Heart right ventricle (tissue), 16 donors: ENCODE measurements at regions not wholly inside any gene's neighbourhood (a gene's known extent, or its start where the extent isn't known, plus 50 kb on each side); places are given as distances from the start of the nearest gene placed in this dataset.

Experiments
- ATAC-seq, 8 donors: fragments of 200-7000 bp; cut with Tn5 transposase; one replicate each; pipeline ENCODE4 v1.9.1; 2020; ENCODE audit warnings: mild to moderate bottlenecking in 8 of 8, moderate library complexity in 8 of 8, moderate number of reproducible peaks in 1 of 8
- DNase-seq, 2 donors: peaks; one replicate each; pipeline ENCODE4 v3.0.0-alpha.2; 2020
- H3K27ac ChIP-seq, 10 donors: fragments of 200-600 bp; sonication (generic) in 2 of 10; one replicate each; pipeline versions ENCODE4 v1.5.0 to v1.8.0; 2020 to 2022; ENCODE audit warnings: mild to moderate bottlenecking in 3 of 10
- H3K27me3 ChIP-seq, 7 donors: fragments of 200-600 bp; one replicate each; pipeline ENCODE4 v1.8.0; 2021 to 2022; ENCODE audit warnings: mild to moderate bottlenecking in 2 of 7
- H3K36me3 ChIP-seq, 9 donors: fragments of 200-600 bp; sonication (generic) in 1 of 9; one replicate each; pipeline versions ENCODE4 v1.5.0 to v1.8.0; 2020 to 2022; ENCODE audit warnings: mild to moderate bottlenecking in 2 of 9
- H3K4me1 ChIP-seq, 9 donors: fragments of 200-600 bp; sonication (generic) in 1 of 9; one replicate each; pipeline versions ENCODE4 v1.5.0 to v1.8.0; 2020 to 2022; ENCODE audit warnings: mild to moderate bottlenecking in 4 of 9
- H3K4me3 ChIP-seq, 10 donors: fragments of 200-600 bp; sonication (generic) in 2 of 10; one replicate each; pipeline versions ENCODE4 v1.5.0 to v1.8.0; 2020 to 2022; ENCODE audit warnings: mild to moderate bottlenecking in 7 of 10, moderate library complexity in 2 of 10
- H3K9me3 ChIP-seq, 11 donors: fragments of 200-600 bp in 10 of 11; sonication (generic) in 2 of 11; one replicate each; pipeline versions ENCODE4 v1.5.0 to v1.8.0; 2013 to 2022; ENCODE audit warnings: mild to moderate bottlenecking in 2 of 11, control low read depth in 1 of 11, moderate library complexity in 1 of 11
- WGBS, 2 donors: extraction: QIAGEN DNeasy Blood & Tissue Kit; methylation state at CpG; one replicate each; pipeline ENCODE4 v1.1.7; 2013; ENCODE audit warnings: inconsistent platforms in 1 of 2; 5-methylcytosine and 5-hydroxymethylcytosine counted together
- intact Hi-C, 10 donors: fragments of 100-400 bp; cut with DNase I; formaldehyde crosslinking; loops; one replicate each; pipeline versions ENCODE4 v1.11.1 to v1.14.2; 2022
- TF ChIP-seq, protein P1 (sequence below), 9 donors: fragments of 200-600 bp; sonication (generic) in 2 of 9; IDR thresholded peaks; one replicate each; pipeline versions ENCODE4 v1.5.0 to v1.8.0; 2021 to 2022; ENCODE audit warnings: antibody characterized with exemption in 9 of 9, mild to moderate bottlenecking in 5 of 9, moderate library complexity in 1 of 9
- donor health status: Arrhythmogenic right ventricular cardiomyopathy.
- donor health status: ischemic (EF 13 %, LVEDD 7.1; RV severe dilation, severe dysfunction).
- donor health status: healthy with polysubstance abuse.
- donor health status: DM: no; HTN: yes; CAD: no.
- donor health status: DM: no; HTN: no; CAD: no.
- donor health status: ischemic (EF 25% LVEDD 6.9; RV normal size, moderate dysfunction).
- donor health status: ischemic (EF 25% LVEDD 5.7; RV mildly dilated, moderate dysfunction).
- donor health status: healthy.
- donor health status: DM: yes; HTN: yes; CAD: no.
- donor health status: Ischemic cardiomyopathy.
- donor health status: ischemic (EF 35%, LVEDD 5.7; RV mildly dilated, moderate dysfunction).
- donor health status: nonischemic (EF 11% LVEDD 7.7; RV severe dilation, severe dysfunction).
- donor health status: DM: yes; HTN: yes; CAD: no.
- donor health status: PGD.
- donor health status: ischemic (EF 29% LVEDD 5.4; RV normal size, mild dysfunction).
- donor health status: nonischemic (EF 23%, LVEDD 6.1; RV moderate dilation, normal function).

DNA sequence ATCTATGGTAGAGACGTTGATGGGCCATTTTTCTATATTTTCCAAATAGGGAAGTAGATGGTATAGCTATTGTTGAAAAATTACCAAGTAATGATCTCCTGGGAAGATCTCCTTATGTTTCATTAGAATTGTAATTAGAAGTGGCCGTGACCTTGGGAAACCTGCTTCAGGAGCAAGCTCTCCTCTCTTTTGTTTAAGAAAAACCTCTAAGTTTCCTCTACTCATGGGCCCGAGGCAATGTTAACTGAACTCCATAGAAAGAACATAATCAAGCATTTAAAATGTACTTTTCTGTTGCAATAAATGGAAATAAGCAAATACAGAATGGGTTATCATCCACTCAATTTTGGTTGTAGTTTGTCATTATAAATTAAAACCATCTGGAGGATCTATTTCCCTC is 511.2 kb upstream of the MDFIC2 start:
- Histone ChIP-seq H3K9me3 (peaks cover 0 to 11% (median 0%) of the 10 kb centered on the region in 11 donors), H3K4me1 (peaks cover 0 to 14% (median 0%) of the 10 kb centered on the region in 9 donors), H3K27me3 (no peaks in the 10 kb centered on the region), H3K27ac (no peak overlapping the region), H3K36me3 (no peaks in the 10 kb centered on the region), H3K4me3 (no peak overlapping the region)
- 60 to 74% methylated on average over 3 of the region's 3 CpGs for WGBS, 2 donors
- DNase-seq (no peak), ATAC-seq (no peak)
- TF ChIP-seq, protein P1, sequence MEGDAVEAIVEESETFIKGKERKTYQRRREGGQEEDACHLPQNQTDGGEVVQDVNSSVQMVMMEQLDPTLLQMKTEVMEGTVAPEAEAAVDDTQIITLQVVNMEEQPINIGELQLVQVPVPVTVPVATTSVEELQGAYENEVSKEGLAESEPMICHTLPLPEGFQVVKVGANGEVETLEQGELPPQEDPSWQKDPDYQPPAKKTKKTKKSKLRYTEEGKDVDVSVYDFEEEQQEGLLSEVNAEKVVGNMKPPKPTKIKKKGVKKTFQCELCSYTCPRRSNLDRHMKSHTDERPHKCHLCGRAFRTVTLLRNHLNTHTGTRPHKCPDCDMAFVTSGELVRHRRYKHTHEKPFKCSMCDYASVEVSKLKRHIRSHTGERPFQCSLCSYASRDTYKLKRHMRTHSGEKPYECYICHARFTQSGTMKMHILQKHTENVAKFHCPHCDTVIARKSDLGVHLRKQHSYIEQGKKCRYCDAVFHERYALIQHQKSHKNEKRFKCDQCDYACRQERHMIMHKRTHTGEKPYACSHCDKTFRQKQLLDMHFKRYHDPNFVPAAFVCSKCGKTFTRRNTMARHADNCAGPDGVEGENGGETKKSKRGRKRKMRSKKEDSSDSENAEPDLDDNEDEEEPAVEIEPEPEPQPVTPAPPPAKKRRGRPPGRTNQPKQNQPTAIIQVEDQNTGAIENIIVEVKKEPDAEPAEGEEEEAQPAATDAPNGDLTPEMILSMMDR (IDR thresholded peaks at IDR 0.05) = no peak
- intact Hi-C loops = no loop called here

GRCh38 chr3:70822669-70823068 is 510.2 kb upstream of the MDFIC2 start:
- TF ChIP-seq, protein P1 (IDR thresholded peaks at IDR 0.05) = no peak
- Histone ChIP-seq H3K27ac (no peak overlapping the region), H3K27me3 (no peaks in the 10 kb centered on the region), H3K4me1 (peaks cover 0 to 14% (median 0%) of the 10 kb centered on the region in 9 donors), H3K9me3 (peaks cover 0 to 13% (median 0%) of the 10 kb centered on the region in 11 donors), H3K36me3 (no peaks in the 10 kb centered on the region), H3K4me3 (no peak overlapping the region)
- ATAC-seq (no peak), DNase-seq (no peak)
- WGBS, 2 donors = 74 to 75% methylated on average over 7 of the region's 7 CpGs
- intact Hi-C loops = no loop called here

DNA sequence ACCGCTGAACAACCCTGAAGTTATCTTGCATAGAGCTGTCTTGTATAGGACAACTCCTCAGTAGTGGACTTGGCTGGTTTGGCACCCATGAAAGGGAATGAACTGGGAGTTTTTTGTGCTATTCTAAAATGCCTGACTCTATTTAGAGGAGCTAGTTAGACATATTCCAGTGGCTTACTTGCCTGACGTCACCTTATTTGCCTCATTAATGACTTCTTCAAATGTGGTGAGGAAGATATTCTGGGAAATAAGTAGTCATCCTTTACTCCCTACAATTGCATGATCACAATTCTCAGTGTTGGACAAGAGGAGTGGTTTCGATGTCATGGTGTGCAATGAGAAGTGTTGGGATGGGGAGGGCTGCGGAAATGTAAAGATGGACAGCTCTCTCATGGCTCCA is 509.2 kb upstream of the MDFIC2 start:
- intact Hi-C loops = no loop called here

GRCh38 chr3:70820397-70820796 is 508.0 kb upstream of the MDFIC2 start:
- H3K4me3 ChIP-seq = no peak overlapping the region
- intact Hi-C loops = no loop called here
- peaks cover 0 to 19% (median 0%) of the 10 kb centered on the region in 11 donors for H3K9me3 ChIP-seq
- DNase-seq (no peak), ATAC-seq (no peak)
- H3K36me3 ChIP-seq = no peaks in the 10 kb centered on the region
- no peak overlapping the region for H3K27ac ChIP-seq
- H3K4me1 ChIP-seq = peaks cover 0 to 14% (median 0%) of the 10 kb centered on the region in 9 donors
- WGBS, 2 donors = 76 to 87% methylated on average over 1 of the region's 1 CpG
- no peaks in the 10 kb centered on the region for H3K27me3 ChIP-seq
- TF ChIP-seq, protein P1 (IDR thresholded peaks at IDR 0.05) = no peak

More for the DNA sequence above, 509.2 kb upstream of the MDFIC2 start:
- Histone ChIP-seq H3K36me3 (no peaks in the 10 kb centered on the region), H3K27me3 (no peaks in the 10 kb centered on the region), H3K9me3 (peaks cover 0 to 23% (median 1%) of the 10 kb centered on the region in 11 donors), H3K4me3 (no peak overlapping the region), H3K4me1 (peaks cover 0 to 14% (median 0%) of the 10 kb centered on the region in 9 donors), H3K27ac (no peak overlapping the region)
- ATAC-seq (no peak), DNase-seq (no peak)
- WGBS, 2 donors = 92 to 97% methylated on average over 4 of the region's 4 CpGs
- TF ChIP-seq, protein P1 (IDR thresholded peaks at IDR 0.05) = no peak
